Neural cell (in vitro differentiated cells): ENCODE measurements at regions not wholly inside any gene's neighbourhood (a gene's known extent, or its start where the extent isn't known, plus 50 kb on each side); places are given as distances from the start of the nearest gene placed in this dataset.

ENCODE experiments used
- H2AFZ ChIP-seq: fragments of 200-600, 300-800 bp; sonication (generic), shearing (Covaris generic); 2 replicates; pipeline ENCODE4 v1.6.0; 2014; ENCODE audit warnings: low read depth, mild to moderate bottlenecking, antibody characterized with exemption, low read length, moderate library complexity
- H3F3A ChIP-seq: fragments of 200-600 bp; shearing (Covaris generic); 2 replicates; pipeline ENCODE4 v1.6.1; 2016; ENCODE audit warnings: mild to moderate bottlenecking, moderate library complexity, mixed read lengths, antibody characterized with exemption, low read length; ENCODE audit not compliant: insufficient read depth, poor library complexity, severe bottlenecking
- H3K27ac ChIP-seq: fragments of 200-600, 300-800 bp; sonication (generic), shearing (Covaris generic); 2 replicates; pipeline ENCODE4 v1.5.1; 2014; ENCODE audit warnings: mild to moderate bottlenecking, low read length, moderate library complexity
- H3K27me3 ChIP-seq: fragments of 300-800, 200-600 bp; sonication (generic), shearing (Covaris generic); 2 replicates; pipeline ENCODE4 v1.6.0; 2014; ENCODE audit warnings: mild to moderate bottlenecking, low read depth, low read length, moderate library complexity; ENCODE audit not compliant: insufficient read depth
- H3K36me3 ChIP-seq: fragments of 300-800, 200-600 bp; sonication (generic), shearing (Covaris generic); 2 replicates; pipeline ENCODE4 v1.5.1; 2014; ENCODE audit warnings: mild to moderate bottlenecking, antibody characterized with exemption, low read length, moderate library complexity; ENCODE audit not compliant: insufficient read depth
- H3K4me2 ChIP-seq: fragments of 300-800, 200-600 bp; sonication (generic), shearing (Covaris generic); 2 replicates; pipeline ENCODE4 v1.6.0; 2014; ENCODE audit warnings: mild to moderate bottlenecking, low read length
- H3K4me3 ChIP-seq: fragments of 300-800, 200-600 bp; sonication (generic), shearing (Covaris generic); 2 replicates; pipeline ENCODE4 v1.5.1; 2014; ENCODE audit warnings: mild to moderate bottlenecking, low read length, moderate library complexity
- H3K79me2 ChIP-seq: fragments of 200-600 bp; shearing (Covaris generic); replicated peaks from 2 replicates; pipeline ENCODE4 v1.6.0; 2014; ENCODE audit warnings: mild to moderate bottlenecking, low read length, moderate library complexity; ENCODE audit not compliant: insufficient read depth
- H3K9ac ChIP-seq: fragments of 300-800, 200-600 bp; sonication (generic), shearing (Covaris generic); 2 replicates; pipeline ENCODE4 v1.6.1; 2016; ENCODE audit warnings: mild to moderate bottlenecking, low read length, mixed read lengths
- H3K9me2 ChIP-seq: fragments of 200-600 bp; shearing (Covaris generic); 2 replicates; pipeline ENCODE4 v1.6.1; 2016; ENCODE audit warnings: mild to moderate bottlenecking, low read length, mixed read lengths; ENCODE audit not compliant: insufficient read depth
- H3K9me3 ChIP-seq: fragments of 200-600, 300-800 bp; sonication (generic), shearing (Covaris generic); 2 replicates; pipeline ENCODE4 v1.6.1; 2016; ENCODE audit warnings: mild to moderate bottlenecking, mixed run types, low read length, moderate library complexity, mixed read lengths
- H4K20me1 ChIP-seq: fragments of 200-600 bp; shearing (Covaris generic); 2 replicates; pipeline ENCODE4 v1.6.1; 2016; ENCODE audit warnings: mild to moderate bottlenecking, mixed run types; ENCODE audit not compliant: insufficient read depth
- EP300 ChIP-seq: fragments of 450-650 bp; conservative IDR thresholded peaks from 2 replicates; pipeline ENCODE4 v1.6.1; 2014; ENCODE audit warnings: antibody characterized with exemption, mild to moderate bottlenecking, moderate library complexity; ENCODE audit not compliant: poor library complexity, severe bottlenecking
- EZH2 ChIP-seq: fragments of 200-600, 300-800 bp; shearing (Covaris generic), sonication (generic); IDR thresholded peaks from 2 replicates; pipeline ENCODE4 v1.6.1; 2014; ENCODE audit warnings: antibody characterized with exemption, low read length, borderline replicate concordance, mild to moderate bottlenecking; ENCODE audit not compliant: insufficient read depth, poor library complexity, severe bottlenecking
- MXI1 ChIP-seq: fragments of 450-650 bp; conservative IDR thresholded peaks from 2 replicates; pipeline ENCODE4 v1.6.1; 2014; ENCODE audit warnings: antibody characterized with exemption, mild to moderate bottlenecking; ENCODE audit not compliant: poor library complexity, severe bottlenecking
- POLR2AphosphoS5 ChIP-seq: IDR thresholded peaks from 2 replicates; pipeline ENCODE4 v1.6.1; 2012
- RAD21 ChIP-seq: fragments of 450-650 bp; conservative IDR thresholded peaks from 2 replicates; pipeline ENCODE4 v1.6.1; 2014; ENCODE audit warnings: antibody characterized with exemption, mild to moderate bottlenecking, moderate library complexity
- SMC3 ChIP-seq: fragments of 450-650 bp; conservative IDR thresholded peaks from 2 replicates; pipeline ENCODE4 v1.6.1; 2014; ENCODE audit warnings: antibody characterized with exemption, mild to moderate bottlenecking, moderate library complexity; ENCODE audit not compliant: poor library complexity
- TAF1 ChIP-seq: IDR thresholded peaks from 2 replicates; pipeline ENCODE4 v1.6.1; 2012; ENCODE audit warnings: low read depth
- TF ChIP-seq, protein P1 (sequence below): fragments of 450-650 bp; IDR thresholded peaks from 2 replicates; pipeline ENCODE4 v1.5.1; 2014; ENCODE audit warnings: antibody characterized with exemption, mild to moderate bottlenecking, moderate library complexity; ENCODE audit not compliant: poor library complexity, severe bottlenecking
- TF ChIP-seq, protein P2 (sequence below): IDR thresholded peaks from 2 replicates; pipeline ENCODE4 v1.6.1; 2012; ENCODE audit warnings: borderline replicate concordance

DNA sequence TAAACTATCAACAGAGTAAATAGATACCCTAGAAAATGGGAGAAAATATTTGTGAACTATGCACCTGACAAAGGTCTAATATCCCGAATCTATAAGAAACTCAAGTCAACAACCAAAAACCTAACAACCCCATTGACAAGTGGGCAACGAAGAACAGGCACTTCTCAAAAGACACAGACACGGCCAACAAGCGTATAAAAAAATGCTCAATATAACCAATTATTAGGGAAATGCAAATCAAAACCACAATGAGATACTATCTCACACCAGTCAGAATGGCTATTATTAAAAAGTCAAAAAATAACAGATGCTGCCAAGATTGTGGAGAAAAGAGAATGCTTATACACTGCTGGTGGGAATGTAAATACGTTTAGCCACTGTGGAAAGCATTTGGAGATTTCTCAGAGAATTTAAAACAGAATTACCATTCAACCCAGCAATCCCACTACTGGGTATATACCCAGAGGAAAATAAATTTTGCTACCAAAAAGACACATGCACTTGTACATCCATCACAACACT, 63.2 kb upstream of the CAV2 start (continued):
- TF ChIP-seq, protein P1, sequence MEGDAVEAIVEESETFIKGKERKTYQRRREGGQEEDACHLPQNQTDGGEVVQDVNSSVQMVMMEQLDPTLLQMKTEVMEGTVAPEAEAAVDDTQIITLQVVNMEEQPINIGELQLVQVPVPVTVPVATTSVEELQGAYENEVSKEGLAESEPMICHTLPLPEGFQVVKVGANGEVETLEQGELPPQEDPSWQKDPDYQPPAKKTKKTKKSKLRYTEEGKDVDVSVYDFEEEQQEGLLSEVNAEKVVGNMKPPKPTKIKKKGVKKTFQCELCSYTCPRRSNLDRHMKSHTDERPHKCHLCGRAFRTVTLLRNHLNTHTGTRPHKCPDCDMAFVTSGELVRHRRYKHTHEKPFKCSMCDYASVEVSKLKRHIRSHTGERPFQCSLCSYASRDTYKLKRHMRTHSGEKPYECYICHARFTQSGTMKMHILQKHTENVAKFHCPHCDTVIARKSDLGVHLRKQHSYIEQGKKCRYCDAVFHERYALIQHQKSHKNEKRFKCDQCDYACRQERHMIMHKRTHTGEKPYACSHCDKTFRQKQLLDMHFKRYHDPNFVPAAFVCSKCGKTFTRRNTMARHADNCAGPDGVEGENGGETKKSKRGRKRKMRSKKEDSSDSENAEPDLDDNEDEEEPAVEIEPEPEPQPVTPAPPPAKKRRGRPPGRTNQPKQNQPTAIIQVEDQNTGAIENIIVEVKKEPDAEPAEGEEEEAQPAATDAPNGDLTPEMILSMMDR, result no peak
- no peak for TF ChIP-seq POLR2AphosphoS5
- no peak for TF ChIP-seq TAF1
- no peak for TF ChIP-seq RAD21

DNA sequence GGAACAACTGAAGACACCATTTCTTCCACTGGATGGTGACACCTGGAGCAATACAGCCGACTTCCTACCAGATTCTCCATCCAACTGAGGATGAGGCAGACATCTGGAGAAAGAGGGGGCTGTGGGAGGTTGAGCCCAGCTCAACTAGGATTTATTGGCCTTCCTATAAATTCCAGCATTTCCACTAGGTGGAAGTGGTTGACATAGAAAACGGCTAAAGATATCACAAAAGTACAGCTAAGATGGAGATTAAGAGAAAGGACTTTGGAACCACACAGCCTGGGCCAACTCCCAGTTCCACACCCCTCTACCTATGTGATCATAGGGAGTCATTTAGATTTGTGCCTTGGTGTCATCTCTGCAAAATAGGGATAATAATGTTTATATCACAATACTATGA, 61.3 kb upstream of the CAV2 start:
- H3K9me2 ChIP-seq, result no peaks in the 10 kb centered on the region
- no peak overlapping the region for H3K9ac ChIP-seq
- no peak overlapping the region for H3K27ac ChIP-seq
- H3F3A ChIP-seq, result no peaks in the 10 kb centered on the region
- H3K9me3 ChIP-seq, result no peaks in the 10 kb centered on the region
- H3K4me3 ChIP-seq, result no peak overlapping the region
- no peaks in the 10 kb centered on the region for H3K36me3 ChIP-seq
- no peaks in the 10 kb centered on the region for H4K20me1 ChIP-seq
- no peaks in the 10 kb centered on the region for H3K79me2 ChIP-seq
- no peaks in the 10 kb centered on the region for H3K27me3 ChIP-seq
- no peak overlapping the region for H3K4me2 ChIP-seq
- H2AFZ ChIP-seq, result no peak overlapping the region
- TF ChIP-seq EZH2 (no peak), RAD21 (no peak), TAF1 (no peak), POLR2AphosphoS5 (no peak), SMC3 (no peak), EP300 (no peak), MXI1 (no peak)
- TF ChIP-seq, protein P1, result no peak
- TF ChIP-seq, protein P2, sequence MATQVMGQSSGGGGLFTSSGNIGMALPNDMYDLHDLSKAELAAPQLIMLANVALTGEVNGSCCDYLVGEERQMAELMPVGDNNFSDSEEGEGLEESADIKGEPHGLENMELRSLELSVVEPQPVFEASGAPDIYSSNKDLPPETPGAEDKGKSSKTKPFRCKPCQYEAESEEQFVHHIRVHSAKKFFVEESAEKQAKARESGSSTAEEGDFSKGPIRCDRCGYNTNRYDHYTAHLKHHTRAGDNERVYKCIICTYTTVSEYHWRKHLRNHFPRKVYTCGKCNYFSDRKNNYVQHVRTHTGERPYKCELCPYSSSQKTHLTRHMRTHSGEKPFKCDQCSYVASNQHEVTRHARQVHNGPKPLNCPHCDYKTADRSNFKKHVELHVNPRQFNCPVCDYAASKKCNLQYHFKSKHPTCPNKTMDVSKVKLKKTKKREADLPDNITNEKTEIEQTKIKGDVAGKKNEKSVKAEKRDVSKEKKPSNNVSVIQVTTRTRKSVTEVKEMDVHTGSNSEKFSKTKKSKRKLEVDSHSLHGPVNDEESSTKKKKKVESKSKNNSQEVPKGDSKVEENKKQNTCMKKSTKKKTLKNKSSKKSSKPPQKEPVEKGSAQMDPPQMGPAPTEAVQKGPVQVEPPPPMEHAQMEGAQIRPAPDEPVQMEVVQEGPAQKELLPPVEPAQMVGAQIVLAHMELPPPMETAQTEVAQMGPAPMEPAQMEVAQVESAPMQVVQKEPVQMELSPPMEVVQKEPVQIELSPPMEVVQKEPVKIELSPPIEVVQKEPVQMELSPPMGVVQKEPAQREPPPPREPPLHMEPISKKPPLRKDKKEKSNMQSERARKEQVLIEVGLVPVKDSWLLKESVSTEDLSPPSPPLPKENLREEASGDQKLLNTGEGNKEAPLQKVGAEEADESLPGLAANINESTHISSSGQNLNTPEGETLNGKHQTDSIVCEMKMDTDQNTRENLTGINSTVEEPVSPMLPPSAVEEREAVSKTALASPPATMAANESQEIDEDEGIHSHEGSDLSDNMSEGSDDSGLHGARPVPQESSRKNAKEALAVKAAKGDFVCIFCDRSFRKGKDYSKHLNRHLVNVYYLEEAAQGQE, result no peak
